Globus pallidus (tissue), 1 donor: ENCODE measurements at regions not wholly inside any gene's neighbourhood (a gene's known extent, or its start where the extent isn't known, plus 50 kb on each side); places are given as distances from the start of the nearest gene placed in this dataset.

Experiments used
- DNase-seq: peaks from one replicate; pipeline ENCODE4 v3.0.0-alpha.2; 2015; ENCODE audit warnings: low spot score

DNA sequence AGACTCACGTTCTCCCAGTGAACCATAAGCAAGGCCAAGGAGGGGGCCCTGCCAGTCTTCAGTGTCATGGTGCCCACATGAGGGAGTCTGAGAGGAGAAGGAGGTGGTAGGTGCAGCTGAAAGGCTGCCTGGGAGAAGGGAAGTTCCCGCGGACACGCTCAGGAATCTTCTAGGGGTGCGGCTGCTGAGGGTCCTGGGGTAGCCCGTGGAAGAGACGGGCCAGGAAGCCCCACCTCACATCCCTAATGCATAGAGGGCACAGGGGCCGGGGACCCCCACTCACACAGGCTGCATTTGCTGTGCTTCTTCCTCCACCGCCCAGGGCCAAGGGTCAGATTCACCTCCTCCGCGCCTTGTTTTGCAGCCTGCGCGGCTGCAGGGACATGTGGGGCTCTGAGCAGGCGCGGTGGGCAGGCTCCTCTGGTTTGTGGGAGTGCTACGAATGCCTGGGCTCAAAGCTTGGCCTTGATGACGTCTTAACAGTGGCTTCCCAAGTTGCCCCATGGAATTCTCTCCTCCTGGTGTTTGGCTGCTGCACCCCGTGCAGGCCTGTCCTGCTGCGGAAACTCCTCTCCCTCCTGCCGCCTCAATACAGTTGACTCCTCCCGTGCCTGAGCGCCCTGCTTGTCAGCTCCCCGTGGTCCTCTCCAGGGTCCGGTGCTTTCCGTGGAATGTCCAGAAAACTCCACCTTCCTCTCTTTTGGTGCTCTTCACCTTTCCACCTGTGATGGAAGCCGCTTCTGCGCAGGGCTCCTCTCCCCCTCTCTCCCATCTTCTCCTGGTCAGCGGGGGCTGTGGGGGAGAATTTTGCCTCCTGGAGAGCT, 95.7 kb downstream of the VAPA start:
- DNase-seq: no peak

DNA sequence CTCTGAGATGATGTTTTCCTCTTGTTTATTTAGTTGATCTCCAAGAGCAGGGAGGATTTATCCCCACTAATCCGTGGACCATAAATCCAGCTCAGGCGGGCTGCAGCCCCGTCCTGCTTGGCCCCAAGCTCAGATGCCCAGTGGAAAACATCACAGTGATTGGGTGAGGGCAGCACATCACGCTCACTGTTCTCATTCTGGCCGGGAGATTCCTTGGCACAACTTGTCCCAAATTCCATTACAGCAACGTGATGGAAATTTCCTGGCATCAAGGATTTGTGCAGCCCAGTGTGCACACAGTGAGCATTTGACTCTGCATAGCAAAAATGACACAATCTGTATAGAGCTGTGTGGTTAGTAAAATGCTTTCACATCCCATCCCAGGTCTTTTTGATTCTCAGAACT, 96.8 kb downstream of the VAPA start:
- peak; percentile 84 for DNase-seq

DNA sequence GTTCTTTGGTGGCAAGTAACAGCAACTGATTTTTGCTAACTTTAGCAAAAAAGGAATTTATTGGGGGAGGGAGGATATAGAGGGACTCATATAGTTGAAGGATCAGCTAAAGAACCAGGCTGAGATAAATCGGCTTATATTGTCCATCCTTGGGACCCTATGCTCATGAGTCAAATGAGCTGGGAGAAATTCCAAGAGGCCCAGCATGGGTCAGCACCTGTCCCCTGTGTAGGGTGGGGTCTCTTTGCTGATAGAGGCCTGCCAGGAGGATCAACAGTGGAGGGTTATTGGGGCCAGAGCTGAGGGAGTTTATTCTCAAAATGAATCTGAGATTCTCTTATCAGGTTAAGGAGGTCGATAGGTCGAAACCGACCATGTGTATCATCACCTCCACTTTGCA, 97.2 kb downstream of the VAPA start:
- DNase-seq: no peak

DNA sequence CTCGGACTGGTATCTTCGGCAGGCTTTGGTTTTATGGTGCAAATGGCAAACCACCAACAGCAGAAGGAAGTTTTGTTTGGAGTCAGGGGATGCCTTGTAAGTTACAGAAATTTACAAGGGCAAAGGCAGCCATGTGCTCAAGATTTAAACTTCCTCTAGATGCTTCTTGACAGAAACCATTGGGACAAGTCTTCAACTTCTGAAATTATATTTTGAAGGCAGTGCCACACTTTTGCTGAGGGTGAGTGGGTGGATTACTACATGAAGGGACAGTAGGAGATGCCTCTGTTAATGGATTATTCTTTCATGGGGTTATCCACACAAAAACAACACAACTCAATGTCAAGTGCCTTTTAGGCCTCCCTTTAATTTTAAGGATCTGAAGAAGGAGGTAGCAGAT, 97.9 kb downstream of the VAPA start:
- DNase-seq: no peak

DNA sequence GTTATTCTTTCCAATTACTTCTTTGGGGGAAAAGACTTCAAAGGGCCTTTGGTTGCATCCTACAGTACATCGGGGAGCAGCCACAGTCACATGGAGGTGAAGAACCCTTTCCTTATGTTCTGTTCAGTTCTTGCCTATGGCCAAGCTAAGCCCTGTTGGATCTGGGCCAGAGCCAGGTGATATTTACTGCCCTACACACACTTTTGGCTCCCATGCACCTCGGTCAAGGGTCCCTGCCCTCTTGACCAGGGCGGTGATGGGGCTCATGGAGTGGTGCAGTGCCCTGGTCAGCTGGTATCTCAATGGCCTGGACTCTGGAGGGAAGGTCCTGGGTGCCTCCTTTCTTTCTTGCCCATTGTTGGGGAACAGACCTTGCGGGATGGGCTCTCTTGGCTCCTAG, 98.7 kb downstream of the VAPA start:
- DNase-seq: no peak

DNA sequence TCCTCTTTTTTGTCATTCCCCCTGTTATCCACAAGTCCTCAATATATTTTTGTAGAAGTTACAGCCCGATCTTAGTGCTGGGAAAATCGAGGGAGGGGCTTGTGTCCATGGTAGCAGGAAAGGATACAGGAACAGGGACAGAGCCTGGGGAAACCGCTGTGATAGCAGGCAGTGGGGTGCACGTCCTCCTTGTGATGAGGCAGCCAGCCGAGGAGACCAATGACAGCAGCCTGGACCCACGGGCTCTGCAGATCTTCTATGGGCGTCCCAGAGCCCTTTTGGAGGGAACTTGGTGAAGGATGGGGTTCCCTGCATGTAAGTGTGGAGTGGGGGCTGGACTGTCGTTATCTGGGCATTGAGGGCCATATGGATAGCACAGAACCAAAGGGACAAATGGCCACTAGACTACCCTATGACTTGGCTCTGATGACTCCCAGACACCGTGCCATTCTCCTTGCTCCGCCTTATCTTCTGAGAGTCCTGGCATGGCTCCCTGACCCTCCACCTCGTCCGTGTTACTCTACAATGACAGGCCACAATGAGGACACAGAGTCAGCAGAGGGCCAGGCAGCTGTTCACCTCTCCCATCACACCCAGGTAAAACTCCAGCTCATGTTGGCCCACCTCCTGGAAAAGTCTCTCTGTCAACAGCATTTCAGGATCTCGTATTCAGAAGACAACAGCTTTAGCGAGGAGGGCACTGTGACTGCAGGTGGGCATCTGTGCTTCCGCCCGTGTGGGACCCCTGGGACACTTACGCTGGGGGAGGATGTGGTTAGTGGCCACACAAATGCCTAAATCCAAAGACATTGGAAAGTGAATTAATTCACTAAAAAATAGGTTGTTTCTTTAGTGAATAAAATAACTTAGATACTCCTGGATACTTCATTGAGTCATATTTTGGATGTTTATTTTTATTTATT, 100.1 kb downstream of the VAPA start:
- no peak for DNase-seq

DNA sequence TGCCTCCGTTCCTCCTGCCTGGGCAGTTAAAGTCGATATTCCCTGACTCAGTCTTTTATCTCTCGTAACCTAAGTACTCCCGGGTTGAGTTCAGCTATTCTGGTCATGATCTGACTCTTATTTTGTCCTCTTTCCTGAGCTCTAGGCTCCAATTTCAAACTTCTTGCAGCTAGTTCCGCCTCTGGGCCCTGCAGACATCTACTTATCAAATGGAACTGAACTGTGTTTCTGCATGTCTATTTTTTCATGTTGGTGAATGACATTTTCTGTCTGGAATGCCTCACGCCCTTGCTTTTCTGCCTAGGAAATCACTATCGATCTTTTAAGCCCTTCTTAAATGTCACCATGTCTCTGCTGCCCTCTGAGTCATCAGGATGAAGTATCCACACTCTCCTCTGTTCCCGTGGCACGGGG, 101.5 kb downstream of the VAPA start:
- no peak for DNase-seq

DNA sequence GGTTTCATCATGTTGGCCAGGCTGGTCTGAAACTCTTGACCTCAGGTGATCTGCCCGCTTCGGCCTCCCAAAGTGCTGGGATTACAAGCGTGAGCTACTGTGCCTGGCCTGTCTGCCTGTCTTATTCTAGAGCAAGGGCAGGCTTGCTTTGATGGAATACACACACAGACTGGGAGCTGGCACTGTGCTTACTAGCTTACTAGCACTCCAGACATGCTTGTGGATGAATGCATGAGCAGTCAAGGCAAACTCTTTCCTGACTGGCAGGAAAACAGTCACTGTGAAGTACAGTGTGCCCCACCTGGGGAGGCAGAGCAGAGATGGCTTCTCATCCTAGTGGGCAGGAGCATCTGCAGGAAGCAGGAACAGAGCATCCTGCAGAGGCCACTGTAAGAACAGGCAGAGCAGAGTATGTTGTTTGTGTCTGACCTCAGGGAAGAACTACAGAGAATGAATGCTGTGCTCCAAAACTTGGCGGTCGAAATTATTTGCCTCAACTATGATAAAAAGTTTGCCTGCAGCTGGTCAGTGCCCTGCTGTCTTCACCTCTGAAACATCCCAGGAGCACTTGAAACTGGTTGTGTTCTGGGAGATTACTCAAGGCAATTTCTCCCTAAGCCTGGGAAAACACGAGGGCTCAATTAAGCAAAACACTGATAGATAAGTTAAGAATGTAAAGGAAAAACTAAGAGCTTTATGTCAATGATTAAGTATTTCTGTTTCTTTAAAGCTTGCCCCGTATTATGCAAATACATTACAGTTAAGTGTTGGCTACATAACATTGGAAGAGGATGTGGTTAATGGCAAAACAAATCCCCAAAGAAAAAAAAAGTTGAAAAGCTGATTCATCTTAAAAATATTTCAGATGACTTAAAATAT, 102.4 kb downstream of the VAPA start:
- no peak for DNase-seq

DNA sequence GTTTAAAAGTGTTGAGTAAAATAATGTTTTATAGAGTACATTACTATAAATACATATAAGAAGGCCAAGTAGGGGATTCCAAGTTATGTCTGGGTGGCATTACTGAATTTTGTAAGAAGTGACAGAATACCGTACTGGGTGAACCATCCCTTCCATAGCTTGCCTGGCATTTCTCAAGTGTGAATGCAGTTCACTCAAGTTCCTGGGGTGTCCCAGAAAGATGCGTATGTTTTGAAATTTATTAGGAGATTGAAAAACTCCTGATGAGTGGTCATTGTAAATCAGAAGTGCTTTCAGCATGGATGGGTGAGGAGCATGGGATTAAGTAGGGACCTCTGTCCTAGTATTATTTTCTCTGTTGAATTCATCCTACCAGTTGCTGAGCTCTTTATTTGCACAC, 103.2 kb downstream of the VAPA start:
- DNase-seq: no peak

DNA sequence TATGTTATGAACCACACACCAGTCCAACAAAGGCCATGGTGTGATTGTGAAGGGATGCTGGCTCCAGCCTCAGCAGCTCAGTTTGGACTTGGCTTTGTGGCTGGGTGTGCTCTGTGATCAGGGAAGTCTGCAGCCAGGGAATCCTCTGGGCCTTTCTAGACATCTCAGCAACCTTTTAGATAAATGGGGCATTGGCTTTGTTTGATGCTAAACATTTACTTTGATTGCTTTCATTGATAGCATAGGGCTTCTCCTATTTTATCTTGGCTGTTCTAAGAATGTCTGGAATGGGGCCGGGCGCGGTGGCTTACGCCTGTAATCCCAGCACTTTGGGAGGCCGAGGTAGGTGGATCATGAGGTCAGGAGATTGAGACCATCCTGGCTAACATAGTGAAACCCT, 104.5 kb downstream of the VAPA start:
- DNase-seq: no peak

DNA sequence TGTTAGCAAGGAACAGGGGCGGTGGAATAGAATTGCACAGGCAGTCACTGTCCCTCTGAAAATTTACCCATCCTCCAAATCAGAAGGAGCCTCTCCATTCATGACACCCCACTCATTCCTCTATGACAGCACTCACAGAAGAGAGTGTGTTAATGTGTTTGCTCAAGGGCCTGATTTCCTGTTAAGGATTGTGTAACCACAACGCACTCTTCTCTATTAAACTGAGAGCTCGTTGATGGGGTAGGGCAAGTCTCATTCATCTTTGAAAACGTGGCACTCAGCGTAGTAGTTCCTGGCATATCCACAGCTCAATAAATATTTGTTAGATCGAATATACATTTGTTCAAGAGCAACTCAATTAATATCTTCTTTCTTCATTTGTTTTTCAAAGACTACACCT, 106.4 kb downstream of the VAPA start:
- no peak for DNase-seq

DNA sequence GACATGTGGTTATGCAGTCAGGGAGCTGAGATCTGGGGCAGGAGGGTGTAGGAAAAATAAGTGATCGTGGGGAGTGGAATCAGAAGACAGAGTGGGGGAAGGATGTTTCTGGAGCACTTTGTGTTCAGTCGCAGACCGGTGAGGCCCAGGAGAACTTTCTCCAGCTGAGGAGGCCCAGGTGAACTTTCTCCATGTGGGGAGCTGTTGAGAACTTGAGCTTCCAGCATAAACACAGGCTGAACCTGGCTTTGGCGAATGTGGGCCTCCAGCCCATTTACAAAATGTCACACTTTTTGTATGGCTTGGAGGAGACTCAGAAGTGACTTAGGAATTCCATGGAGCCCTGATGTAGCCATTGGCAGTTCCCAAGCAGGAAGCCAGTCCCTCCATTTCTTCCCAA, 108.5 kb downstream of the VAPA start:
- DNase-seq: no peak

DNA sequence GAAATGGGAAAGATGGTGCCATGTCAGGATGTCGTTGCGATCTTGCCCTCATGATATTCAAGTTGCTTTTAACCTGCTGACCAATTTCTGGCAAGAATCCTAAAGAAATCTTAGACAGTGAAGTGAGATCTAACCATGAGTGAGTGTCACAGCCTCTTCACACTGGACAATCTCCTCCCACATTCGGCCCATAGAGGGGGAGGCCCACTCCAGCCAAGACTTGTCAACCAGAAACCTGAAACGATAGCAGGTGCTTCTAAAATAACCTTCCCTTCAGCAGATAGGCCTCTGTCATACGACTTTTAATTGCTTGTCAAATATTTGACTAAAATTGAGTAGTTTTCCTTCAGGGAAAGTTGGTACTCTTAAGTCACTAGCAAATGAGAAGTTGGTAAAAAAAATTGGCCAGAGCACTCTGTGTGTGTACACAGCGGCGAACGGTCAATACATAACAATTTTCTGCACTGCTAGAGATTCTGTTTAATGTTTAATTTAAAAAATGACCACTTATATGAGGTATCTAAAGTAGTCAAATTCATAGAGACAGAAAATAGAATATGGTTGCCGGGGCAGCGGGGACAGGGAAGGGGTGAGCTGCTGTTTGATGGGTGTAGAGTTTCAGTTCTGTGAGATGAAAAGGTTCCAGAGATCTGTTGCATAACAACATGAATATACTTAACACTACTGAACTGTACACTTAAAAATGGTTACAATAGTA, 110.2 kb downstream of the VAPA start:
- no peak for DNase-seq

DNA sequence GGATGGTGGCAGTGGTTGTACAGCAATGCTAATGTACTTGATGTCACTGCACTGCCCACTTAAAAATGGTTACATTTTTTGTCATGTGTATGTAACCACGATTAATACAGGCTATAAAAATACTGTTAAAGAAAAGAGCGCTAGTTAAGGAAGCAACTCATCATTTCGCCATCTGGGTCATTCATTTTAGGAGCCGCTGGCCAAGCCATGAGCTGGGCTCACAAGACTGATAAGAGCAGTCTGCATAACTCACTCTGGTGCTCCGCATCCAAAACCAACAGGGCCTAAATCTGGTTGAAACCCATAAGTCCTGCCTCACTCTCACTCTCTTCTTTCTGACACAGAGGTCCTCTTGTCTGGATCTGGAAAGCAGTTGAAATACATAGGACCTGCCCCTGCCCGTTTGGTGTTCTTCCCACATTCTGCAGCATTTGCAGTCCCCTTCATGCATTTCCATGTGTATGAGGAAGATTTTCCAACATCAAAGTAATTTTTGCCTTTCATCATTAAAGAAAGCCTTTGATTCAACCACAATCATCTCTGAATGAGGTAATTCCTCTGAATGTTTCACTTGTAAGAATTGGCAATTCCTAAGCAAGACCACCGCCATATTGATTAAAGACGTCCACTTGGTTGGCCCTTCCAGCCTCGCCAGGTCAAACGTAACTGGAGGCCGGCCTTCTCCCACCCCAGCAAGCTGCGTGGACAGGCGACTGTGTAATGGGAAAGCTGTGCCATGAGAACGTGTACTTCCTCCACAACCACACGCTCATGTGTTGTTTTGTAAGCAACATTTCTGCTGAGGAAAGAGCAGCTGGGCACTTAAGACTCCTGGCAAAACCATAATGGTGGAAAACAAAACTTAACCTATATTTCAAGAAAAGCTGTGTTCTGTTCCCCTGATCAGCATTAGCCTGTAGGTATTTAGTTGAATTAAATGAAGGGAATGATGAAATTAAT, 112.2 kb downstream of the VAPA start:
- DNase-seq: no peak

DNA sequence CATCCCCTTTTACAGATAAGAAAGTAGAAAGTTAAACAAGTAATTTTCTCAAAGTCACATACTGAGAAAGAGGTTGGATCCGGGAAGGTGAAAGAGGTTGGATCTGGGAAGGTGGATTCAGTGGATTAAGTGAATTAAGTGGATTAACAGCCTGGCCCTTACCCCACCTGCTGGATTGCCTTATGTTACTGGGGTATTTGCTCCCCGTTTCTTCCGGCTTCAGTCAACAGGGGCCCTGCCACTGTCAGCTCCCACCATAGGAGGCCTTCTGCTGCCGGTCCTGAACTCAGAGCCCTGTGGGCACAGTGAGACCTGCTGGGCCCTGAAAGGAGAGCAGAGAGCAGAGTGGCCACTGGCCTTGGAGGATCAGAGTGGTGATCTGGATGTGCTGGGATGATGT, 113.2 kb downstream of the VAPA start:
- DNase-seq: no peak

DNA sequence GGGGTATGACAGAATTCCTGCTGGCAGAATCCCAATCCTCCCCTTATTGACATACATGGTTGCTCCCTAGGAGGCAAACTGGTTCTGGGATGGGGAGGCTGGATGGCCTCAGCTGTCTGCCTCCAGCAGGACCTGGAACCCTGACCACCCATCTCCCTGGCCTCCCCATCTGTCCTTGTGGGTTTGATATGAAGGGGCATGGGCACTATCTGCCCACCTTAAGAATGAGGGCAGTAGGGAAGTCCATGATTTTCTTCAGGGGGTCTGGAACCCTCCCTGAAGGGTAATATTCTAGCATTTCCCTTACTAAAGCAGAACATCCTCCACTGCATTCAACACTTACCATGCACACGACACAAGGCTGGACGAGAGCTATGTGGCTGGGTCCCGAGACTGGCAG, 113.6 kb downstream of the VAPA start:
- no peak for DNase-seq

DNA sequence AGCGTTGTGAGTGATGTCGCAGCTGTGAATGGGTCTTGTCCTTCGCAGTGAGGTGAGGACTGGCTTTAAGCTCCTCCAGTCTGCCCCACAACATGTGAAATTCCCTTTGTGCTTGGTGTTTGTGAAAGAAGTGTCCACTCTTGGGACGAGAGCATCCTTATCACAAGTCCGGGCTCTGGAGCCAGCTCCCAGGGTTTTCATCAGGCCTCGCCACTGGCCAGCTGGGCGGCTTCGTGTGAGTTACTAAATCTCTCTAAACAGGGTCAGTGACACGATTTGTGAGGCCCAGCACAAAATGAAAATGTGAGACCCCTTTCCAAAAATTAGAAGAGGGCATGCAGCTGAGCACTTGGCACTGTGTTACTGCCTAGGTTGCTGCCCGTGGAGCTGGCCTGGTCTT, 115.9 kb downstream of the VAPA start:
- DNase-seq: no peak

DNA sequence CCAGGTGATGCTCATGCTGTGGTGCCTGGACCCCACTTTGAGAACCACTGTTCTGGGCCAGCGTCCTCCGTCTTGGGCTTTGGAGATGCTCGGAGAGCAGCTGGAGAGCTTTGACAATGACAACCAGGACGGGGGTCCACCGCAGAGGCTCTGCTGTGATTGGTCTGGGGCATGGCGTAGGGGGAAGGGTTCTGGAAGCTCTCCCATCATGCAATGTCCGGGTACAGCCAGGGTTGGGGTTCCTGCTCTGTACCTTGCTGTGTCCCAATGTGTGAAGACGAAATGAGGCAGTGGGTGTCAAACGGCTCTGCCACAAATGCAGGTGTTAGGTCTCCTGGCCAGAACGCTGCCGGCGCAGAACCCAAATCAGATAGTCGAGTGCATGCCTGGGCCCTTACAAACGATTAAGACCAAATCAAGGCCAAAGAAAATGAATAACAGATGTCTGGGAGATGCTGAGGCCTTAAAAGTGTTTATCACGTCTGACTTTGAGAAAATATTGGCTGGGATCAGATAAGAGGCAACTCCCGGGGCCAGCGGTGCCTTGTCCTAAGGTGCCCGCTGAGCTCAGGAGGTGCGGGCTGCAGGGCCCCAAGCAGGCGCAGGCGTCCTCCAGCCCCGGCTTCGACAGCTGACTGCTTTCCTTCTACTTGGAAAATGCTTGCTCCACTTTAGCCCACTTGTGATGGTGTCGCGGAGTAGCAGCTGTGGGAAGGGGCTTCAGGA, 117.2 kb downstream of the VAPA start:
- no peak for DNase-seq

DNA sequence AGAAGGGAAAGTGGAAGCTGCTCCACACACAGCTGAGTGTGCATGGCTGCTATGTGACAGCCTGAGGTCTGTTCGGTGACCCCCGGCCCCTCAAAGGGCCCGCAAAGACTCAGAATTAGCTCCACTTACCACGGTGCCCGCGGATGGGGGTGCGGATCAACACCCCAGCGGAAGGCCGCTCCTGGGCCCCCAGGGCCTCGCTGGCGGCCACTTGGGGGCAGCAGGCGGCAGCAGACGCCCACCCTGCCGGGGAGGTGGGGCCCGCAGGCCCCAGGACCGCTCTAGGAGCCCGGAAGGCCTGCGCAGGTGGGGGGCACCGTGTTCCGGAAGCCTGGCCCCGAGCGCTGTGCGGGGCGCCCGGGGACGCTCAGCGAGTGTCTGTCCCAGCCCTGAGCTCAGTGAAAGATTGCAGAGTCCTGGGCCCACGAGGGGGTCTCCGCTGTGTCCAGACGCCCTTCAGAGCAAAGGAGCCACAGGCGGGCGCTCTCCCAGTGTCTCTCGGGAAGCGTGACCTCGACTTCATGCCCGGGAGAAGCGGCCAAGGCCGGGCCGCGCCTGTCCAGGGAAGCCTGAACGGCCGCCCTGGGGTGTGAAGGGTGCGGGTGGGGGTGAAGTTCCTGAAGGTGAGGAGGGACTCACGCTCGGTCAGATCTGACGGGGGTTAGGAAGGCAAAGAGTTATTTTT, 118.7 kb downstream of the VAPA start:
- peak; percentile 48 for DNase-seq
